ENCODE measurements at regions not wholly inside any gene's neighbourhood (a gene's known extent, or its start where the extent isn't known, plus 50 kb on each side); places are given as distances from the start of the nearest gene placed in this dataset.
"Not testable (repeated sequence)": the region's sequence is repeated elsewhere in the genome, so short reads cannot be mapped to it uniquely, and the experiment has no call there.

DNA sequence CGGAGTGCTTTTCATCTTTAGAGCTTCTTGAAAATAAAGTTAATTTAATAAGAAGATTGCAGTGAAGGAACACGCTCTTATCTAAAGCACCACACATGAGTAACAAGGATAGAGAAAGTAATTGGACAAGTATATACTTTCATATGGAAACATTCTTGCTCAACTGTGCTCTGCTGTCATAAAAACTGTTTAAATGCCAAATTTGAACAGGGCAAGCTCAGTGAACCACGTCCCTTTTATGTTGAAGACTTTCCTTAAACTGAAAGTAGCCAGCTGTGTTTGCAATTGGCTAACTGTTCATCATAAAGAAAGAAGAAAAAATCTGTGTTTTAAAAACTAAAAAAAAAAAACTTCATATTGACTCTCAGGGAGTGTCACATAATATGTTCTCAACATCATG lies 1610.7 kb upstream of the C9orf72 start:
- no peaks in the 10 kb centered on the region for H3K4me1 ChIP-seq (ENCODE audit: insufficient read depth)
- H3K9me3 ChIP-seq: no peaks in the 10 kb centered on the region
- H3K4me3 ChIP-seq: no peak overlapping the region
- no peaks in the 10 kb centered on the region for H3K36me3 ChIP-seq
- no peaks in the 10 kb centered on the region for H3K27me3 ChIP-seq
- 27 to 30% (median 29%) methylated on average over 3 of the region's 3 CpGs for WGBS, 3 donors
- no peak for DNase-seq
- TF ChIP-seq, protein P1, sequence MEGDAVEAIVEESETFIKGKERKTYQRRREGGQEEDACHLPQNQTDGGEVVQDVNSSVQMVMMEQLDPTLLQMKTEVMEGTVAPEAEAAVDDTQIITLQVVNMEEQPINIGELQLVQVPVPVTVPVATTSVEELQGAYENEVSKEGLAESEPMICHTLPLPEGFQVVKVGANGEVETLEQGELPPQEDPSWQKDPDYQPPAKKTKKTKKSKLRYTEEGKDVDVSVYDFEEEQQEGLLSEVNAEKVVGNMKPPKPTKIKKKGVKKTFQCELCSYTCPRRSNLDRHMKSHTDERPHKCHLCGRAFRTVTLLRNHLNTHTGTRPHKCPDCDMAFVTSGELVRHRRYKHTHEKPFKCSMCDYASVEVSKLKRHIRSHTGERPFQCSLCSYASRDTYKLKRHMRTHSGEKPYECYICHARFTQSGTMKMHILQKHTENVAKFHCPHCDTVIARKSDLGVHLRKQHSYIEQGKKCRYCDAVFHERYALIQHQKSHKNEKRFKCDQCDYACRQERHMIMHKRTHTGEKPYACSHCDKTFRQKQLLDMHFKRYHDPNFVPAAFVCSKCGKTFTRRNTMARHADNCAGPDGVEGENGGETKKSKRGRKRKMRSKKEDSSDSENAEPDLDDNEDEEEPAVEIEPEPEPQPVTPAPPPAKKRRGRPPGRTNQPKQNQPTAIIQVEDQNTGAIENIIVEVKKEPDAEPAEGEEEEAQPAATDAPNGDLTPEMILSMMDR (IDR thresholded peaks at IDR 0.05): no peak
- TF ChIP-seq POLR2A (IDR thresholded peaks at IDR 0.05): no peak
- TF ChIP-seq EP300 (IDR thresholded peaks at IDR 0.05): no peak
- intact Hi-C loops (cut with DNase I): no loop called here
- H3K27ac ChIP-seq: no peak overlapping the region

DNA sequence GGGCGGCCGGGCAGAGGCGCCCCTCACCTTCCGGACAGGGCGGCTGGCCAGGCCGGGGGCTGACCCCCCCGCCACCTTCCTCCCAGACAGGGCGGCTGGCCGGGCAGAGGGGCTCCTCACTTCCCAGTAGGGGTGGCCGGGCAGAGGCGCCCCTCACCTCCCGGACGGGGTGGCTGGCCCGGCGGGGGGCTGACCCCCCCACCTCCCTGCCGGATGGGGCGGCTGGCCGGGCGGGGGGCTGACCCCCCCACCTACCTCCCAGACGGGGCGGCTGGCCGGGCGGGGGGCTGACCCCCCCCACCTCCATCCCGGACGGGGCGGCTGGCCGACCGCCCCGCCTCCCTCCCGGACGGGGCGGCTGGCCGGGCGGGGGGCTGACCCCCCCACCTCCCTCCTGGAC lies 1615.5 kb upstream of the C9orf72 start:
- H3K36me3 ChIP-seq; intact Hi-C loops (cut with DNase I): not testable (repeated sequence)
- 92% methylated on average over 29 of the region's 34 CpGs; no CpG with 5 or more reads in 2 of the 3 donors for WGBS, 3 donors

DNA sequence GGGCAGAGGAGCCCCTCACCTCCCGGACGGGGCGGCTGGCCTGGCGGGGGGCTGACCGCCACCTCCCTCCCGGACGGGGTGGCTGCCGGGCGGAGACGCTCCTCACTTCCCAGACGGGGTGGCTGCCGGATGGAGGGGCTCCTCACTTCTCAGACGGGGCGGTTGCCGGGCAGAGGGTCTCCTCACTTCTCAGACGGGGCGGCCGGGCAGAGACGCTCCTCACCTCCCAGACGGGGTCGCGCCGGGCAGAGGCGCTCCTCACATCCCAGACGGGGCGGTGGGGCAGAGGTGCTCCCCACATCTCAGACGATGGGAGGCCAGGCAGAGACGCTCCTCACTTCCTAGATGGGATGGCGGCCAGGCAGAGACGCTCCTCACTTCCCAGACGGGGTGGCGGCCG lies 1615.9 kb upstream of the C9orf72 start:
- H3K27ac ChIP-seq; H3K4me1 ChIP-seq (ENCODE audit: insufficient read depth); intact Hi-C loops (cut with DNase I); DNase-seq; H3K27me3 ChIP-seq; H3K9me3 ChIP-seq; H3K36me3 ChIP-seq; H3K4me3 ChIP-seq: not testable (repeated sequence)
- WGBS, 3 donors: 94 to 98% (median 96%) methylated on average over 23 to 33 of the region's 33 CpGs

More for the DNA sequence above, 1615.5 kb upstream of the C9orf72 start:
- not testable (repeated sequence) for H3K27ac ChIP-seq; H3K4me3 ChIP-seq; DNase-seq; H3K9me3 ChIP-seq; H3K27me3 ChIP-seq; H3K4me1 ChIP-seq (ENCODE audit: insufficient read depth)

DNA sequence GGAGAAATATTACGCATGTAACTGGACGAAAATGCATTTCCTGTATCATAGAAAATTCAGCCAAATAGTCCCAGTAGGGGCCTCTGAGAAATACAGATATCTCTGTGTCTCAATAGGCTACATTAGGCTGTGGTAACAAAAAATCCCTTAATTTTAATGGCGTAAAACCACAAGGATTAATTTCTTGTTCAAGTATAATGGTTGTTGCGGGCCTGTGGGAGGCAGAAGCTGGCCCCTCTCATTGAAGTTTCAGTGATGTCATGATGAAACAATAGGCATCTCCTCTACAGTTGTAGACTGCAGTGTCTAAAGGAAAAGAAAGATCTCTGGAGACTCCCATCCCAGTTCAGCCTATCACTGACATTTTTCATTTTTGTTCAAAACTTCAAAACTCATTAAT lies 1625.6 kb upstream of the C9orf72 start:
- no peaks in the 10 kb centered on the region for H3K27me3 ChIP-seq
- H3K27ac ChIP-seq: no peak overlapping the region
- H3K4me1 ChIP-seq (ENCODE audit: insufficient read depth): no peaks in the 10 kb centered on the region
- no peak overlapping the region for H3K4me3 ChIP-seq
- H3K36me3 ChIP-seq: no peaks in the 10 kb centered on the region
- TF ChIP-seq, protein P1 (IDR thresholded peaks at IDR 0.05): no peak
- TF ChIP-seq EP300 (IDR thresholded peaks at IDR 0.05): no peak
- TF ChIP-seq POLR2A (IDR thresholded peaks at IDR 0.05): no peak
- intact Hi-C loops (cut with DNase I): no loop called here
- WGBS, 3 donors: 89 to 90% (median 90%) methylated on average over 4 of the region's 4 CpGs
- H3K9me3 ChIP-seq: no peaks in the 10 kb centered on the region
- DNase-seq: no peak

DNA sequence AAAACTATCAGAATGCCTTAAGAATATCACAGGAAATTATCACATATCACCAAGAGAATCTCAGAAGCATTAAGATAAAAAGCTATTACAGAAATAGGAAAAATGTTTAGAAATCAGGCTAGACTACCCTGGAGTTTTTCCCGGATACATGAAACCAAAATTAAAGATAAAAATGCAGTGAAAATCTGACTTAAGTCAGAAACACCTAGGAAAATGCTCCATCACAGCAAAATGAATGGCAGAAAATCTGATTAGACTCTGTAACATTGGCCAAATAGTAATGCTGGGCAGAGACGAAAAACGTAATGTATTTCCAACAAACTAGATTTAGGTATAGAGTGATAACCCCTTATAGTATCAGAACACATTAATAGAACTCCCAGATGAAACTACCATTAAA lies 1626.7 kb upstream of the C9orf72 start:
- H3K27me3 ChIP-seq: no peaks in the 10 kb centered on the region
- no peak overlapping the region for H3K4me3 ChIP-seq
- no peak for DNase-seq
- intact Hi-C loops (cut with DNase I): no loop called here
- no peaks in the 10 kb centered on the region for H3K9me3 ChIP-seq
- no peaks in the 10 kb centered on the region for H3K36me3 ChIP-seq
- H3K27ac ChIP-seq: no peak overlapping the region
- TF ChIP-seq EP300 (IDR thresholded peaks at IDR 0.05): no peak
- TF ChIP-seq, protein P1 (IDR thresholded peaks at IDR 0.05): no peak
- no peak for TF ChIP-seq POLR2A (IDR thresholded peaks at IDR 0.05)
- H3K4me1 ChIP-seq (ENCODE audit: insufficient read depth): no peaks in the 10 kb centered on the region
- 54 to 59% (median 55%) methylated on average over 3 of the region's 3 CpGs for WGBS, 3 donors

DNA sequence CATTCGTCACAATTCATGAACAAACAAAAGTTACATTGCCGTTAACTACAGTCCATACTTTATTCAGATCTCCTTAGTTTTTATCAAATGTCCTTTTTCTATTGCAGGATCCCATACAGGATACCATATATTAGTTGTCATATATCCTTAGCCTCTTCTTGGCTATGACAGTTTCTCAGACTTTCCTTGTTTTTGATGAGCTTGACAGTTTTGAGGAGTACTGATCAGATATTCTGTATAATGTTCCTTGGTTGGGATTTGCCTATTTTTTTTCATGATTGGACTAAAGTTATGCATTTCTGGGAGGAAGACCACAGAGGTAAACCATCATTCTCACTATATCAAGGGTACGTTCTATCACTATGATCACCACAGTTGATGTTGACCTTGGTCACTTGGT lies 1627.4 kb upstream of the C9orf72 start:
- no peaks in the 10 kb centered on the region for H3K36me3 ChIP-seq

More for the DNA sequence above, 1627.4 kb upstream of the C9orf72 start:
- intact Hi-C loops (cut with DNase I): no loop called here
- no peak for DNase-seq
- Histone ChIP-seq H3K27ac (no peak overlapping the region), H3K9me3 (no peaks in the 10 kb centered on the region), H3K4me1 (ENCODE audit: insufficient read depth) (no peaks in the 10 kb centered on the region), H3K4me3 (no peak overlapping the region), H3K27me3 (no peaks in the 10 kb centered on the region)
- TF ChIP-seq, protein P1 (IDR thresholded peaks at IDR 0.05): no peak
- TF ChIP-seq EP300 (IDR thresholded peaks at IDR 0.05) (no peak), POLR2A (IDR thresholded peaks at IDR 0.05) (no peak)
- WGBS, 3 donors: 82 to 88% (median 85%) methylated on average over 3 of the region's 3 CpGs

Data from ovary (tissue), 7 donors.